K562 (cell line): ENCODE measurements at regions not wholly inside any gene's neighbourhood (a gene's known extent, or its start where the extent isn't known, plus 50 kb on each side); places are given as distances from the start of the nearest gene placed in this dataset.

Experiments used
- CTCF ChIP-seq, 3 experiments: IDR thresholded peaks in 2 of 3; conservative IDR thresholded peaks in 1 of 3; 2 replicates each; pipeline ENCODE4 v1.5.1; 2011 to 2012; ENCODE audit warnings: low read length in 3 of 3, mild to moderate bottlenecking in 3 of 3, control low read depth in 2 of 3, improper control_type of control experiment in 1 of 3, inconsistent platforms in 1 of 3, low read depth in 1 of 3, mixed read lengths in 1 of 3, moderate library complexity in 1 of 3; ENCODE audit not compliant: insufficient read depth in 2 of 3
- EZH2 ChIP-seq: IDR thresholded peaks from 2 replicates; pipeline ENCODE4 v1.6.1; 2012; ENCODE audit warnings: low read depth, mild to moderate bottlenecking, inconsistent platforms, low read length, borderline replicate concordance

GRCh38 chr5:98398465-98398864, 375.0 kb upstream of the RGMB start:
- TF ChIP-seq CTCF (IDR thresholded peaks at IDR 0.05 in 2 of 3, conservative IDR thresholded peaks at IDR 0.05 in 1 of 3; ENCODE audit: insufficient read depth in 2 of 3, low read depth in 1 of 3, low read length in 3 of 3) = no peak
- TF ChIP-seq EZH2 = no peak
